ENCODE measurements at regions not wholly inside any gene's neighbourhood (a gene's known extent, or its start where the extent isn't known, plus 50 kb on each side); places are given as distances from the start of the nearest gene placed in this dataset.
A peak's percentile ranks its signal among the peaks of the same experiment; 100 is the strongest.

DNA sequence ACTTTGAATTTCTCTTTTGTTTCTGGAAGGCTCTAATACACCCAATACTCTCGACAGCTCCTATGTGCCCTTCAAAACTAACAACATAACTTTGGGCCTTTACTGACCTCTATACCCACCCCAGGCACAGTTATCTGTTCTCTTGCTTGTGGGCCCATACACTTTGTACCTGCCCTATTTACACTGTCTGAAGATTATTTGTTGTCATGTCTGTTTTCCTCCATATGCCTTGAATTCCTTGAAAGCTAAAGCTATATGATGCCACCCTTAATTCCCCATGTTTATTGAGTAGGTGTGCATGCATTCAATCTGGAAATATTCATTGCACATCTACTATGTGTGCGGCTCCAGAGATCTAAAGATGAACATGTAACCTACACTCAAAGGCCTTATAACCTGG is 267.6 kb downstream of the PLPP3 start:
- DNase-seq, result no peak

DNA sequence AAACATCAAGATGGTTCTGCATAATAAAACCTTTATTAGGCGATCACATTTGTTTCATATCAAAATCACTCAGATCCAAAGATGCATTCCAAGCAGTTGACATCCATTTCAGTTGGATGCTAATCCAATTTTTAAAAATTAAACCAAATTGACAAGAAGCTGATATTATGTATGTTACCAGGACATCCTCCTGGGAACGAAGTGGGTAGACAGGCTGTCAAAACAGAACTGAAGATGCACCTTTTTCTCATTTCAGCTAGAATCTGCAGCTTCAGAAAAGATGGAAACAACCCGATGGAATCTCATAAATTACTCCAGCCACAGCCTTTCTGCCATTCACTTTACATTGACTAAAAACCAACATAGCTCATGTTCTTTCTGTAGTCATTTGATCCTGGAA is 268.4 kb downstream of the PLPP3 start:
- DNase-seq, result no peak

DNA sequence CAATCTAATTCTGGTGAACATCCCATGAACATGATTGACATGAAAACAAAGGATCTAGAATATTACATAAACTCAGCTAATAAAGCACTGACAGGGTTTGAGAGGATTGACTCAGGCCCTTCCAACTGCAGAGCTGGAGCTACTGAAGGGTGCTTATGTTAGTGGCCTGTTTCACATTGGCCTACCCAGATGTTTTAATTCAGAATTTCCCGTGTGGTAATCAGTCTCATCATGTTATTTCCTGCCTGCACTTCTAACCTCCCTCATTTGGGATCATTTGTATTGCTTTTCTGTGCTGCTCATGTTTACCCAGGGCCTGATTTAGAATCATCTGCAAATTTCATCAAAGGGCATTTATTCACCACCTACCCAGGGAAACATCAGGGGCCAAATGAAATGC is 270.3 kb downstream of the PLPP3 start:
- DNase-seq, result no peak

DNA sequence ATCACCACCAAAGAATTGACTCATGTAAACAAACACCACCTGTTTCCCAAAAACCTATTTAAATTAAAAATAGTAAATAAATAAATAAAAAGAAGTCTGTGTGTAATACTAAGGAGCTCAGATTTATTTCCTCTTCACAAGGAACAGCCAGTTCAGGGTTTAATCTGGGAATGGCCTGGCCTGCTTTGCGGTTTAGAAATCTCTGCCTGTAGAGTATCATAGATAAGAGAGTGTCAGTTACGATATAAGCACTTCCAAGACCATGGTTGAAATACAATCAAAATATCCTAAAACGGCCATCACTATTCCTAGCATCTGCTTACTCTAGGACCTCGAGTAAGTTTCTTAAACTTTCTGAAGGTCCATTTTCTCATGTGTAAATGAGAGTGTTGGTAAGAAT is 274.4 kb downstream of the PLPP3 start:
- no peak for DNase-seq

GRCh38 chr1:56303805-56304204 is 275.6 kb downstream of the PLPP3 start:
- no peak for DNase-seq

- no peak for DNase-seq
Measured at GRCh38 chr1:56302878-56303277, 276.5 kb downstream of the PLPP3 start.

DNA sequence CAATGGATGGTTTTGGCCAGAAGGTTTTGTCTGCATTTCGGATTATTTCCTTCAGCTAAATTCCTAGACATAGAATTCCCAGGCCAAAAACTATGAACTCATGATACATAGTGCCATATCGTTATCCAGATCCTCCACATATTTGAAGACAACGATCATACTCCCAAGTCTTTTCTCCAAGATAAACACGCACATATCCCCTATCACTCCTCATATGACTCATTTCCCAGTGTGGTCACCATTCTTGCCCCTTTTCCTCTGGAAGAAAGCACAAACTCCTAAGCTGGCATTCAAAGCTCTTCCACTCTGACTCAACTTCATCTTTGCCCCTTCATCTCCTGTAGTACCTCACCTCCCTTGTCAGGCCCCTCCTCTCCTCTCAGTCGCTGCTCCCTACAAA is 277.6 kb downstream of the PLPP3 start:
- DNase-seq, result no peak

GRCh38 chr1:56300836-56301235 is 278.5 kb downstream of the PLPP3 start:
- DNase-seq, result no peak

GRCh38 chr1:56298866-56299265 is 280.5 kb downstream of the PLPP3 start:
- no peak for DNase-seq

DNA sequence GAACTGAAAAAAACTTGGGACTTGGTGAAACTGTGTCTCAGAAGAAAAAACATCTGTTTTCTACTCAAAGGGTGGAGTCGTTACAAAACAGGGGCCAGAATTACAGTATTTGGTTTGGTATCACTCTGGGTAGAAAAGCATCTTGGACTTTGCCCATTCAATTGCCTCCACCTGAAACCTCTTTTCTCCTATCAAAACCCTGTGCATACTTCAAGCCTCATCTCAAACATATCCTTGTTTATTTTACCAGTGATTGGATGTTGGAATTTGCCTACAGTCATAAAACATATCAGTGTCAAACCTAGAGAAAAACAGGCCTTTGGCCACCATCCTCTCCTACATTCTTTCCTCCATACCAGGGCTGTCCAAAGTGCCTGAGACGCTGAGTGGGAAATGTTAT is 281.5 kb downstream of the PLPP3 start:
- DNase-seq, result no peak

GRCh38 chr1:56297208-56297607 is 282.2 kb downstream of the PLPP3 start:
- no peak for DNase-seq

- DNase-seq, result no peak
Measured at GRCh38 chr1:56295949-56296929, 283.1 kb downstream of the PLPP3 start.

DNA sequence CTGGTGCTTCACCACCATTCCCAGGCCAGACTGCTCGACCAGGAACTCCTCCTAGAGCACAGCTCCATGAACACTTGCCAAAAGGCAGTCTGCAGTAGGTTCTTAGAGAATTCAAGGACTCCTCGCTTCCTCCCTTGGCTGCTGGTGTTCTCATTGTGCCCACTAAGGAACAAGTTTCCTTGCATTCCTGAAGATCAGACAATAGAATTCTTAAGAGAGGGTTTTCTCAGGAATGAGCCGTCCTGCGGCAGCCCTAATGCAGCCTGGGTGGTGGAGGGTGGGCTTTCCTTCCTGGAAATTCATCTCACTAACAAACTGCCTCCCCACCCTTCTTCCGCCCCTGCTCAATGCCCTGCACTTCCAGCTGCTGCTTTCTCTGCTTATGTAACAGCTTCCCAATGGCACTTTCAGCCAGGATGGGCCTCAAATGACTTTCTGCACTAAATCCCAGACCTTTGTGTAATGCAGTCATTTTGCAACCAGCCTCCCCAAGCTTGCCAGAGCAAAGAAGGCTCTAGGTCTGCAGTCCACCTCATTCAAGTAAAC is 287.9 kb downstream of the PLPP3 start:
- DNase-seq, result peak; percentile 20

GRCh38 chr1:56289260-56289659 is 290.1 kb downstream of the PLPP3 start:
- DNase-seq, result no peak

GRCh38 chr1:56287721-56288120 is 291.6 kb downstream of the PLPP3 start:
- DNase-seq, result peak; percentile 30

GRCh38 chr1:56286956-56287355 is 292.4 kb downstream of the PLPP3 start:
- no peak for DNase-seq

DNA sequence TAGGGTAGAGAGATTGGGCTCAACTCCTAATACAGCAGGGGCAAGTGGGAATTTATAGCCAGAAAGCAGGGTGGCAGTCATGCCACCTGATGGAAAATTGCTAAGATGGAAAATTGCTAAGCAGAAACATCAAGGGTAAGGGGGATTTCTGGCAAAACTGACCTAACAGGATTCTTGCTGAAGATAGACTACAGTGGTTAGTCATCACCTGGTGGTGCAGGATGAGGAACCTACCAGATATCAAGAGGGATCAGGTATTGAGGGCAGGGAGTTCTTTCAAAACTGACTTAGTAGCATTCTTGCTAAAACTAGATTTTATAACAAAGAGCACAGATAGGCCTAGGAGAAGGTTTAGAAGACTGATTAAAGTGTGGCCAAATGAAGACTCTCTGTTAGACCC is 292.9 kb downstream of the PLPP3 start:
- no peak for DNase-seq

DNA sequence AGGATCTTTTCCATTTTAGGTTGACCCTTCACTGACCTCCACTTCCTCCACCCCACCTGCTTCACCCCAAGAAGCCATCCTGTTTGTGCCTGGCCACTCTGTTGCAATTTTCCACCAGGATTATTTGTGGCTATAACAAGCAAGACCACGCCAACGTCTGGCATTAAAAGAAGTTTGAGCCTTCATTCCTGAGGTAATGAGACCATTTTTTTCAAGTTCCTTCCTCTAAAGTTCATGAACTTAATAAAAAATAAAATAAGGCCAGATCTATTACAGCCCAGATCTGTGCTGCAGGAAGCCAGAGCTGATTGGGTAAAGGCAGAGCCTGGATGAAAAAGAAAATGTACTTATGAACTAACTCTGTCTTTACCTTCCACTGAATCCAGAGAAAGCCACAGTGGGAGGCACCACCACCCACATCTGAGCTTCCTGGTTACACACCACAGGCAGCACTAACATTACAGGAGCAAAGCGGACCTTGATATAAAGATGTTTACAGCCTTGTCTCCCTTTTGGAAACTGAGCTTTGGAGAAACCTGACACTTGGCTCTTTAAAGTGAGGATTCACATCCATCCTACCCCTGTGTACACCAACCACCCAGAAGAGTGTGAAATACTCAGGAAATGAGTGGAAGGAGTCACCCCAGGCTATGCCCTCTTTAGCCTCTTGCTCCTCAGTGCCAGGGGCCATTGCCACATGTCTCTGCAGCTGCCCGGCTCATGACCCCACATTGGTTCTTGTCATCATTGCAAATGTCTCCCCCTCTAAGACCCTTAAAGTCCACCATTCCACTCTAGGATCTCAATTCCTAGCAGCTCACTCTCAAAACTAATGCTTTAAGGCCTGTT is 293.6 kb downstream of the PLPP3 start:
- no peak for DNase-seq

- DNase-seq, result peak; percentile 40
Measured at GRCh38 chr1:56284928-56285327, 294.4 kb downstream of the PLPP3 start.

DNA sequence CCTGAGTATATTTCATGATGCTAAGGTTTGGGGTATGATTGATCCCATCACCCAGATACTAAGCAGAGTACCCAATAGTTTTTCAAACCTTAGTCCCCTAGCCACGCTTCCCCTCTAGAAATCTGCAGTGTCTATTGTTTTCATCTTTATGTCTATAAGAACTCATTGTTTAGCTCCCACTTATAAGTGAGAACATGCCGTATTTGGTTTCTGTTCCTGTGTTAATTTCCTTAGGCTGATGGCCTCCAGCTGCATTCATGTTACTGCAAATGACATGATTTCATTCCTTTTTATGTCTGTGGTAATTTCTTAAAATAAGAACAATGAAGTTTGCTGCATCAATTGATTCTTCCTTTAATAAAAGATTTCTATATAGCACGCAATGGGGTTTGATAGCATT is 301.3 kb downstream of the PLPP3 start:
- DNase-seq, result peak; percentile 14

DNA sequence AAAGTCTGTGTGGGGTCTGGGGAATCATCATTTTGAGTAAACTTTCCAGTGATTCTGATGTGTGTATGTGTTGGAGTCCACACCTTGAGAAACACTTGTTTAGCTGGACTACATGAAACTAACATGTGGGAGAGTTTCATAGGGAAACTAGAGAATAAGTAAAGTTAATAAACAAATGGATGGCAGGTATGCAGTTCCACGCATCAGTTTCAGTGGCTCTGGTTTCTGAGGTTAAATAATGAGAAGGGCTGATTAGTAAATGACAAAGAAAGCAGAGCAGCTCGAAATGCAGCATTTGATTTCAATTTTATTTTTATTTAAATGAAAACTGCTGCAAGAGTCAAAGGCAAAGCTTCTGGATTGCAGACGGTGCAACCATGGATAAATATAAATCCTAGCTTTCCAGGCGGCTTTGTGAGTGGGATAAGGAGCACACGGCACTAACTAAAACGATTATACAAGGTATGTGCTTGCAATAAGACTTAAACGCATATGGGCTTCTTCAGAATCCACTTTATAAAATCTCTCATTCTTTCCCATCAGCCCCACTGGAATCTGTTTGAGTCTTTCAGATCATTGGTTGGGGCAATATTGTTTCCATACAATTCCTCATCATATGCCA is 310.7 kb downstream of the PLPP3 start:
- DNase-seq, result no peak

GRCh38 chr1:56267611-56268010 is 311.8 kb downstream of the PLPP3 start:
- no peak for DNase-seq

DNA sequence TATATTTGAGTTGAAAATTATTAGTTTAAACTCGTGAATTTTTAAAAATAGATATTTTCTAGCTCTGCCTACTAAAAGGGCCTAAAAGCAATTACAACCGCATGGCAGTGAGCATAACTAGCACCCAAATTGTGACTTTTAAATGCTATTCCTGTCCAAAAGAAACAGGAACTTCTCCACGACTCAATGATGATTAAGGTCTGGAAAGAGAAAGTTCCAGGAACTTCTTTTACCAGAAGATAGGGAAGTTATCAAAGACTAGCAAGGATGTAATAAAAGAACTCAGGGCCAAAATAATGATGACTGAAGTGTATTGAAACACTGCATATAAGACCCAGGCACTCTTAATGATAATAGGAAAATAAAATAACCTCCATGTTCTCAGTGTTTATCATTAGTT is 313.0 kb downstream of the PLPP3 start:
- DNase-seq, result no peak
